A549 (cell line): ENCODE measurements at regions not wholly inside any gene's neighbourhood (a gene's known extent, or its start where the extent isn't known, plus 50 kb on each side); places are given as distances from the start of the nearest gene placed in this dataset.

Experiments used
- ATAC-seq, 2 experiments: fragments of 200-7000 bp in 1 of 2; fragments of >200 bp in 1 of 2; cut with Nextera tagmentation in 1 of 2; cut with Tn5 transposase in 1 of 2; 3 replicates each; pipeline versions ENCODE4 v1.8.0 to v1.9.1; 2018 to 2020; ENCODE audit warnings: mild to moderate bottlenecking in 1 of 2, moderate library complexity in 1 of 2
- CTCF ChIA-PET: fragments of 300-600 bp; sonication (Branson Sonifier 250); formaldehyde crosslinking; extraction: SDS; loops from one replicate; lab custom pipeline; 2021; ENCODE audit warnings: antibody characterized with exemption, inconsistent platforms; lab: Yijun Ruan, JAX
- POLR2A ChIA-PET: fragments of 350-600 bp; formaldehyde crosslinking; extraction: SDS; loops from one replicate; lab custom pipeline; 2021; ENCODE audit warnings: antibody characterized with exemption, inconsistent platforms; lab: Yijun Ruan, JAX
- DNase-seq, 2 experiments: peaks; one replicate each; pipeline versions ENCODE4 v3.0.0 to v3.0.0-alpha.2; 2011 to 2016; ENCODE audit warnings: low read depth in 1 of 2, low spot score in 1 of 2
- FAIRE-seq: peaks from 2 replicates; lab custom pipeline; 2011; peaks lifted over from hg19 to GRCh38; lab: Jason Lieb, UNC
- H3K27ac ChIP-seq, 2 experiments: fragments of >200 bp; sonication (Bioruptor Twin); formaldehyde crosslinking; 3 replicates each; pipeline ENCODE4 v1.5.1; 2016 to 2017
- H3K4me1 ChIP-seq: fragments of >200 bp; sonication (Bioruptor Twin); formaldehyde crosslinking; 3 replicates; pipeline ENCODE4 v1.6.1; 2016
- H3K4me2 ChIP-seq: fragments of >200 bp; sonication (Bioruptor Twin); formaldehyde crosslinking; 3 replicates; pipeline ENCODE4 v1.6.1; 2016
- H3K4me3 ChIP-seq: fragments of >200 bp; sonication (Bioruptor Twin); formaldehyde crosslinking; 3 replicates; pipeline ENCODE4 v1.5.1; 2016
- H3K9me3 ChIP-seq: fragments of >200 bp; sonication (Bioruptor Twin); formaldehyde crosslinking; 3 replicates; pipeline ENCODE4 v1.6.1; 2016
- NR3C1 ChIP-seq: fragments of >200 bp; sonication (Bioruptor Twin); formaldehyde crosslinking; IDR thresholded peaks from 3 replicates; pipeline ENCODE4 v1.6.1; 2017
- RNF2 ChIP-seq: fragments of 200-600 bp; sonication (generic); IDR thresholded peaks from 2 replicates; pipeline ENCODE4 v1.6.1; 2016; ENCODE audit warnings: low read depth, mild to moderate bottlenecking, antibody characterized with exemption, moderate library complexity, borderline replicate concordance
- ZC3H11A ChIP-seq: fragments of 450-650 bp; IDR thresholded peaks from 2 replicates; pipeline ENCODE4 v1.6.1; 2014; ENCODE audit warnings: antibody characterized with exemption, mild to moderate bottlenecking
- ZFP36 ChIP-seq: fragments of 450-650 bp; IDR thresholded peaks from 2 replicates; pipeline ENCODE4 v1.6.1; 2014; ENCODE audit warnings: borderline replicate concordance; ENCODE audit not compliant: partially characterized antibody
- WGBS: methylation state at CpG from one replicate; pipeline ENCODE4 v1.1.6; 2017; ENCODE audit errors: missing lambda C conversion rate; 5-methylcytosine and 5-hydroxymethylcytosine counted together

- ATAC-seq (no peak), DNase-seq (no peak), FAIRE-seq (no peak)
- no peak overlapping the region for H3K4me3 ChIP-seq
- H3K4me1 ChIP-seq: peaks cover 54% of the 10 kb centered on the region
- CTCF ChIA-PET: interaction anchor here (1.6 kb wide), 1 partner anchor 147 kb away, joined by 6 read pairs; no protein-coding TSS in a partner anchor
- 94% methylated on average over 11 of the region's 11 CpGs for WGBS
- H3K4me2 ChIP-seq: no peak overlapping the region
- POLR2A ChIA-PET: no interaction called here
- TF ChIP-seq RNF2 (no peak), ZFP36 (no peak), ZC3H11A (no peak), NR3C1 (no peak)
- H3K9me3 ChIP-seq: no peaks in the 10 kb centered on the region
- H3K27ac ChIP-seq: no peak overlapping the region
Measured at GRCh38 chr6:34606477-34607265, 50.5 kb upstream of the SPDEF start.
